ENCODE measurements at regions not wholly inside any gene's neighbourhood (a gene's known extent, or its start where the extent isn't known, plus 50 kb on each side); places are given as distances from the start of the nearest gene placed in this dataset.

DNA sequence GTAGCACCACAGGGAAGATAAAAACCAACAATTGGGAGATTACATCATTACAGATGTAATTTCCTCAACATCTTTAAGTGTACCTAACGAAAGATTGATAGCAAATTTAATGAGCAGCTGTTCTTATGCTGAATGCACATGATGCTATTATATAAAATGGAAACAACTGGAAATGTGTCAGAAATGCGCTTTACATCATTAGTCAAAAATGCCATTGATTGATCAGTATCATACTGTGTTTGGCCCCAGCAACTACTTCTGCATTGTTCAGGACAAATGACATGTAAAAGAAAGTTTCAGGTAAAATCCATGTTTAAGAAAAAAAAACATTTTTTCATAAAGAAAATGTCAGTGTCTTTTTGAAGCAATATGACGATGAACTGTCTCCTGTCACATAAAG lies 625.5 kb upstream of the MIR17HG start:
- TF ChIP-seq, protein P1, sequence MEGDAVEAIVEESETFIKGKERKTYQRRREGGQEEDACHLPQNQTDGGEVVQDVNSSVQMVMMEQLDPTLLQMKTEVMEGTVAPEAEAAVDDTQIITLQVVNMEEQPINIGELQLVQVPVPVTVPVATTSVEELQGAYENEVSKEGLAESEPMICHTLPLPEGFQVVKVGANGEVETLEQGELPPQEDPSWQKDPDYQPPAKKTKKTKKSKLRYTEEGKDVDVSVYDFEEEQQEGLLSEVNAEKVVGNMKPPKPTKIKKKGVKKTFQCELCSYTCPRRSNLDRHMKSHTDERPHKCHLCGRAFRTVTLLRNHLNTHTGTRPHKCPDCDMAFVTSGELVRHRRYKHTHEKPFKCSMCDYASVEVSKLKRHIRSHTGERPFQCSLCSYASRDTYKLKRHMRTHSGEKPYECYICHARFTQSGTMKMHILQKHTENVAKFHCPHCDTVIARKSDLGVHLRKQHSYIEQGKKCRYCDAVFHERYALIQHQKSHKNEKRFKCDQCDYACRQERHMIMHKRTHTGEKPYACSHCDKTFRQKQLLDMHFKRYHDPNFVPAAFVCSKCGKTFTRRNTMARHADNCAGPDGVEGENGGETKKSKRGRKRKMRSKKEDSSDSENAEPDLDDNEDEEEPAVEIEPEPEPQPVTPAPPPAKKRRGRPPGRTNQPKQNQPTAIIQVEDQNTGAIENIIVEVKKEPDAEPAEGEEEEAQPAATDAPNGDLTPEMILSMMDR (IDR thresholded peaks at IDR 0.05), result no peak
- no peak for TF ChIP-seq POLR2AphosphoS5 (IDR thresholded peaks at IDR 0.05)

Data from prostate gland (tissue), 2 donors.